A549 (cell line): ENCODE measurements at regions not wholly inside any gene's neighbourhood (a gene's known extent, or its start where the extent isn't known, plus 50 kb on each side); places are given as distances from the start of the nearest gene placed in this dataset.
"Not testable (repeated sequence)": the region's sequence is repeated elsewhere in the genome, so short reads cannot be mapped to it uniquely, and the experiment has no call there.

Source experiments
- ATAC-seq, 2 experiments: fragments of 200-7000 bp in 1 of 2; fragments of >200 bp in 1 of 2; cut with Nextera tagmentation in 1 of 2; cut with Tn5 transposase in 1 of 2; 3 replicates each; pipeline versions ENCODE4 v1.8.0 to v1.9.1; 2018 to 2020; ENCODE audit warnings: mild to moderate bottlenecking in 1 of 2, moderate library complexity in 1 of 2
- CTCF ChIA-PET: fragments of 300-600 bp; sonication (Branson Sonifier 250); formaldehyde crosslinking; extraction: SDS; loops from one replicate; lab custom pipeline; 2021; ENCODE audit warnings: antibody characterized with exemption, inconsistent platforms; lab: Yijun Ruan, JAX
- POLR2A ChIA-PET: fragments of 350-600 bp; formaldehyde crosslinking; extraction: SDS; loops from one replicate; lab custom pipeline; 2021; ENCODE audit warnings: antibody characterized with exemption, inconsistent platforms; lab: Yijun Ruan, JAX
- DNase-seq, 2 experiments: peaks; one replicate each; pipeline versions ENCODE4 v3.0.0 to v3.0.0-alpha.2; 2011 to 2016; ENCODE audit warnings: low read depth in 1 of 2, low spot score in 1 of 2
- FAIRE-seq: peaks from 2 replicates; lab custom pipeline; 2011; peaks lifted over from hg19 to GRCh38; lab: Jason Lieb, UNC
- H3K27ac ChIP-seq, 2 experiments: fragments of >200 bp; sonication (Bioruptor Twin); formaldehyde crosslinking; 3 replicates each; pipeline ENCODE4 v1.5.1; 2016 to 2017
- H3K4me1 ChIP-seq: fragments of >200 bp; sonication (Bioruptor Twin); formaldehyde crosslinking; 3 replicates; pipeline ENCODE4 v1.6.1; 2016
- H3K4me2 ChIP-seq: fragments of >200 bp; sonication (Bioruptor Twin); formaldehyde crosslinking; 3 replicates; pipeline ENCODE4 v1.6.1; 2016
- H3K4me3 ChIP-seq: fragments of >200 bp; sonication (Bioruptor Twin); formaldehyde crosslinking; 3 replicates; pipeline ENCODE4 v1.5.1; 2016
- H3K9me3 ChIP-seq: fragments of >200 bp; sonication (Bioruptor Twin); formaldehyde crosslinking; 3 replicates; pipeline ENCODE4 v1.6.1; 2016
- BHLHE40 ChIP-seq: IDR thresholded peaks from 2 replicates; pipeline ENCODE4 v1.6.1; 2012; ENCODE audit warnings: low read depth, low read length, inconsistent platforms
- CBX2 ChIP-seq: fragments of 200-600 bp; sonication (generic); IDR thresholded peaks from 2 replicates; pipeline ENCODE4 v1.6.1; 2016; ENCODE audit warnings: low read depth, mild to moderate bottlenecking, borderline replicate concordance
- CBX8 ChIP-seq: fragments of 200-600 bp; sonication (generic); IDR thresholded peaks from 2 replicates; pipeline ENCODE4 v1.6.1; 2016
- CHD2 ChIP-seq: fragments of 150-350 bp; IDR thresholded peaks from 2 replicates; pipeline ENCODE4 v1.6.1; 2014; ENCODE audit warnings: low read length; ENCODE audit not compliant: partially characterized antibody
- CHD4 ChIP-seq: fragments of 200-600 bp; sonication (generic); IDR thresholded peaks from 2 replicates; pipeline ENCODE4 v1.6.1; 2016; ENCODE audit warnings: antibody characterized with exemption, mild to moderate bottlenecking, borderline replicate concordance
- ESRRA ChIP-seq: fragments of 150-350 bp; IDR thresholded peaks from 2 replicates; pipeline ENCODE4 v1.6.1; 2014; ENCODE audit warnings: mild to moderate bottlenecking, low read length, borderline replicate concordance
- FOSB ChIP-seq: fragments of 250-450 bp; sonication (Bioruptor Pico); IDR thresholded peaks from 2 replicates; pipeline ENCODE4 v1.5.0; 2020; ENCODE audit warnings: mild to moderate bottlenecking, moderate library complexity
- FOSL2 ChIP-seq, 2 experiments: fragments of 450-650 bp in 1 of 2; fragments of >200 bp in 1 of 2; sonication (Bioruptor Twin) in 1 of 2; formaldehyde crosslinking; IDR thresholded peaks; 2 replicates each; pipeline versions ENCODE4 v1.5.0 to v1.6.1; 2016 to 2020; ENCODE audit warnings: mild to moderate bottlenecking in 1 of 2, moderate library complexity in 1 of 2
- FOXS1 ChIP-seq: fragments of 250-450 bp; sonication (Bioruptor Pico); IDR thresholded peaks from 2 replicates; pipeline ENCODE4 v1.5.0; 2020; ENCODE audit warnings: mild to moderate bottlenecking, moderate library complexity
- GATA3 ChIP-seq: IDR thresholded peaks from 2 replicates; pipeline ENCODE4 v1.6.1; 2012; ENCODE audit warnings: borderline replicate concordance
- HEYL ChIP-seq: fragments of 250-450 bp; sonication (Bioruptor Pico); IDR thresholded peaks from 2 replicates; pipeline ENCODE4 v1.8.0; 2021; ENCODE audit warnings: mild to moderate bottlenecking, moderate library complexity
- HOXB13 ChIP-seq: fragments of 250-450 bp; sonication (Bioruptor Pico); IDR thresholded peaks from 2 replicates; pipeline ENCODE4 v1.5.0; 2020; ENCODE audit warnings: low read depth, mild to moderate bottlenecking, moderate library complexity
- HOXB5 ChIP-seq: fragments of 250-450 bp; sonication (Bioruptor Pico); IDR thresholded peaks from 2 replicates; pipeline ENCODE4 v1.5.0; 2020; ENCODE audit warnings: mild to moderate bottlenecking, moderate library complexity
- JUN ChIP-seq, 2 experiments: fragments of >200 bp; sonication (Bioruptor Twin); formaldehyde crosslinking; IDR thresholded peaks; 2 replicates in 1 of 2; 3 replicates in 1 of 2; pipeline ENCODE4 v1.6.1; 2016 to 2017
- JUNB ChIP-seq: fragments of >200 bp; sonication (Bioruptor Twin); formaldehyde crosslinking; IDR thresholded peaks from 2 replicates; pipeline ENCODE4 v1.6.1; 2016
- MAFK ChIP-seq: fragments of 450-650 bp; IDR thresholded peaks from 2 replicates; pipeline ENCODE4 v1.6.1; 2014; ENCODE audit not compliant: partially characterized antibody
- MAZ ChIP-seq: fragments of 150-350 bp; IDR thresholded peaks from 2 replicates; pipeline ENCODE4 v1.6.1; 2014; ENCODE audit warnings: antibody characterized with exemption, low read depth, low read length, borderline replicate concordance
- NPAS2 ChIP-seq: fragments of 250-450 bp; sonication (Bioruptor Pico); IDR thresholded peaks from 2 replicates; pipeline ENCODE4 v1.8.0; 2022; ENCODE audit warnings: mild to moderate bottlenecking, moderate library complexity, borderline replicate concordance
- PHF8 ChIP-seq: fragments of 200-600 bp; sonication (generic); IDR thresholded peaks from 2 replicates; pipeline ENCODE4 v1.6.1; 2016; ENCODE audit warnings: low read depth, mild to moderate bottlenecking, antibody characterized with exemption, moderate library complexity, borderline replicate concordance
- POLR2AphosphoS2 ChIP-seq: conservative IDR thresholded peaks from 2 replicates; pipeline ENCODE4 v1.6.1; 2012; ENCODE audit warnings: low read length, improper control_type of control experiment, inconsistent platforms
- RFX5 ChIP-seq: fragments of 450-650 bp; IDR thresholded peaks from 2 replicates; pipeline ENCODE4 v1.7.1; 2014; ENCODE audit warnings: antibody characterized with exemption, mild to moderate bottlenecking, moderate library complexity
- SREBF2 ChIP-seq: fragments of 450-650 bp; IDR thresholded peaks from 2 replicates; pipeline ENCODE4 v1.6.1; 2014; ENCODE audit warnings: mild to moderate bottlenecking, moderate library complexity
- TP53 ChIP-seq: fragments of 250-450 bp; sonication (Bioruptor Pico); IDR thresholded peaks from 2 replicates; pipeline ENCODE4 v1.5.0; 2021; ENCODE audit warnings: mild to moderate bottlenecking, moderate library complexity
- ZNF302 ChIP-seq: fragments of 250-450 bp; sonication (Bioruptor Pico); IDR thresholded peaks from 2 replicates; pipeline ENCODE4 v1.9.0; 2021; ENCODE audit warnings: inconsistent platforms, mild to moderate bottlenecking, moderate library complexity
- WGBS: methylation state at CpG from one replicate; pipeline ENCODE4 v1.1.6; 2017; ENCODE audit errors: missing lambda C conversion rate; 5-methylcytosine and 5-hydroxymethylcytosine counted together
- TF ChIP-seq, protein P1 (sequence below): fragments of 150-350 bp; IDR thresholded peaks from 2 replicates; pipeline ENCODE4 v1.6.1; 2014; ENCODE audit warnings: low read depth, mild to moderate bottlenecking, low read length
- TF ChIP-seq, protein P2 (sequence below): IDR thresholded peaks from 2 replicates; pipeline ENCODE4 v1.6.1; 2012
- TF ChIP-seq, protein P3 (sequence below): fragments of >200 bp; sonication (Bioruptor Twin); formaldehyde crosslinking; IDR thresholded peaks from 3 replicates; pipeline ENCODE4 v1.6.1; 2016
- TF ChIP-seq, protein P4 (sequence below): fragments of >200 bp; sonication (Bioruptor Twin); formaldehyde crosslinking; IDR thresholded peaks from 3 replicates; pipeline ENCODE4 v1.5.1; 2016
- TF ChIP-seq, protein P5 (sequence below): IDR thresholded peaks from 2 replicates; pipeline ENCODE4 v1.6.1; 2012

DNA sequence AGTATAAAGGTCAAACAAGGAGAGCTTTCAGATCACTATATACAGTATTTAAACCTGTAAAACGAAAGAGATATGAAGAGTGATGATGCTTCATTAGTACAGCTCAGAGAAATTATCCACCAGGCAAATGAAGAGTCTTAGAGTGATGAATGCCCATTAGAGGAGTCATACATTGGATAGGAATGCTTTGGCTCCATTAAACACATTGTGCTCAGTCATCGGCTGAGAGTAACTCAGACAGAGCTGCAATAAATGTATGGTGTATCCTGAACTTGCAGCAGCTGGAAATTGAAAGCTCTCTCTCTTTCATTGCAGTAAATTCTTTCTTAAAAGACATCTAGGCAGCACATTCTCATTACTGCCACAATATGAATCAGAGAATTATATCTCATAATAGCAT is 340.8 kb upstream of the SPHKAP start:
- no peak for FAIRE-seq
- Histone ChIP-seq H3K9me3 (no peaks in the 10 kb centered on the region), H3K4me1 (no peaks in the 10 kb centered on the region), H3K27ac (no peak overlapping the region), H3K4me2 (no peak overlapping the region), H3K4me3 (no peak overlapping the region)
- DNase-seq = no peak
- no peak for ATAC-seq
- TF ChIP-seq SREBF2 (no peak), POLR2AphosphoS2 (no peak), MAFK (no peak)
- TF ChIP-seq, protein P1, sequence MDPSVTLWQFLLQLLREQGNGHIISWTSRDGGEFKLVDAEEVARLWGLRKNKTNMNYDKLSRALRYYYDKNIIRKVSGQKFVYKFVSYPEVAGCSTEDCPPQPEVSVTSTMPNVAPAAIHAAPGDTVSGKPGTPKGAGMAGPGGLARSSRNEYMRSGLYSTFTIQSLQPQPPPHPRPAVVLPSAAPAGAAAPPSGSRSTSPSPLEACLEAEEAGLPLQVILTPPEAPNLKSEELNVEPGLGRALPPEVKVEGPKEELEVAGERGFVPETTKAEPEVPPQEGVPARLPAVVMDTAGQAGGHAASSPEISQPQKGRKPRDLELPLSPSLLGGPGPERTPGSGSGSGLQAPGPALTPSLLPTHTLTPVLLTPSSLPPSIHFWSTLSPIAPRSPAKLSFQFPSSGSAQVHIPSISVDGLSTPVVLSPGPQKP = no peak
- ChIA-PET CTCF (no interaction called here), POLR2A (no interaction called here)
- WGBS = 2% methylated on average over 2 of the region's 2 CpGs

DNA sequence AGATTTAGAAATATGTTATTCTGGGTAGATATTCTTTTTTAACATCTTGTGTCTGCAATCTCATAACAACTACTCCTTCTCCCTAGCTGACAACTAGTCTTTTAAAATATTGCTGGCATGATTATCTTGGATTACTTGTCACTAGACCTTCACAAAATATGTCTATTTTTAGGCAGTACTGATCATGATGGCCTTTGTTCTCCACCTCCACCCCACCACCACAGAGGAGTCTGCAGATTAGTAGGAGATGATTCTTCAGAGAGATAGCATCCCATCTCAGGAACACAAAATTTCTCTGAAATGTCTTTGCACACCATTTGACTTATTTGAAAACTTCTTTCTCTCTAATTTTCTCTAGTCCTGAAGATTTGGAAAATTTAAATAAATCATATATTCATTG is 338.1 kb upstream of the SPHKAP start:
- Histone ChIP-seq H3K27ac (no peak overlapping the region), H3K4me1 (no peaks in the 10 kb centered on the region), H3K4me3 (no peak overlapping the region), H3K4me2 (no peak overlapping the region), H3K9me3 (no peaks in the 10 kb centered on the region)
- CTCF ChIA-PET = no interaction called here
- DNase-seq (no peak), ATAC-seq (no peak), FAIRE-seq (no peak)
- POLR2A ChIA-PET = no interaction called here
- TF ChIP-seq, protein P2, sequence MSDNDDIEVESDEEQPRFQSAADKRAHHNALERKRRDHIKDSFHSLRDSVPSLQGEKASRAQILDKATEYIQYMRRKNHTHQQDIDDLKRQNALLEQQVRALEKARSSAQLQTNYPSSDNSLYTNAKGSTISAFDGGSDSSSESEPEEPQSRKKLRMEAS = no peak
- TF ChIP-seq NPAS2 (no peak), HOXB13 (no peak), CHD4 (no peak), PHF8 (no peak), FOXS1 (no peak), ZNF302 (CRISPR knock-in tag) (no peak), ESRRA (no peak), MAZ (no peak), JUN (IDR thresholded peaks at IDR 0.05) (no peak), GATA3 (no peak), JUNB (no peak), CHD2 (no peak), HOXB5 (no peak), RFX5 (no peak), FOSL2 (IDR thresholded peaks at IDR 0.05) (no peak), FOSL2 (CRISPR knock-in tag; IDR thresholded peaks at IDR 0.05) (no peak)

DNA sequence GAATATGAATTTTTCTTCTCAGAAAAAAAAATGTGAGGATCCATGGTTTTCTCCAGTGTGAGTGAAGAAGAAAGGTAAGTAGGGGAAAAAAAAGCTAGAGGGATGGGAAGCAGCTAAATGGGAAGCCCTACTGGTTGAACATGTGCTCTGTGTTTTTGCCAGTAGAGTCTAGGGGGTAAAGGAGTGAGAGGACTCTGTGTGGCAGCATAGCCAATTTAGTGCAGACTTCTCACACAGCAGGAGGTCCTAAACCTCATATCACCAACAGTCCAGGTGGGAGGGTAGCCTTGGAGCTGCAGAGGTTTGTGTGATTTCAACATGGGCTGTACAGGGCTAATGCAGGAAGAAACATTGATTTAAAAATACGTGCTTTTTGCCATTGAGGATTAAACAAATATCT is 334.5 kb upstream of the SPHKAP start:
- 0% methylated on average over 1 of the region's 1 CpG for WGBS
- Histone ChIP-seq H3K4me3 (no peak overlapping the region), H3K27ac (no peak overlapping the region), H3K4me2 (no peak overlapping the region), H3K9me3 (no peaks in the 10 kb centered on the region), H3K4me1 (no peaks in the 10 kb centered on the region)
- TF ChIP-seq HOXB13 = no peak
- no peak for TF ChIP-seq HEYL (CRISPR knock-in tag)
- no peak for TF ChIP-seq CBX8
- no peak for TF ChIP-seq BHLHE40
- TF ChIP-seq FOXS1 = no peak
- TF ChIP-seq PHF8 = no peak
- no peak for TF ChIP-seq FOSB (CRISPR knock-in tag)
- TF ChIP-seq, protein P3, sequence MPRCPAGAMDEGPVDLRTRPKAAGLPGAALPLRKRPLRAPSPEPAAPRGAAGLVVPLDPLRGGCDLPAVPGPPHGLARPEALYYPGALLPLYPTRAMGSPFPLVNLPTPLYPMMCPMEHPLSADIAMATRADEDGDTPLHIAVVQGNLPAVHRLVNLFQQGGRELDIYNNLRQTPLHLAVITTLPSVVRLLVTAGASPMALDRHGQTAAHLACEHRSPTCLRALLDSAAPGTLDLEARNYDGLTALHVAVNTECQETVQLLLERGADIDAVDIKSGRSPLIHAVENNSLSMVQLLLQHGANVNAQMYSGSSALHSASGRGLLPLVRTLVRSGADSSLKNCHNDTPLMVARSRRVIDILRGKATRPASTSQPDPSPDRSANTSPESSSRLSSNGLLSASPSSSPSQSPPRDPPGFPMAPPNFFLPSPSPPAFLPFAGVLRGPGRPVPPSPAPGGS = no peak
- TF ChIP-seq POLR2AphosphoS2 = no peak
- no peak for TF ChIP-seq GATA3
- TF ChIP-seq, protein P4, sequence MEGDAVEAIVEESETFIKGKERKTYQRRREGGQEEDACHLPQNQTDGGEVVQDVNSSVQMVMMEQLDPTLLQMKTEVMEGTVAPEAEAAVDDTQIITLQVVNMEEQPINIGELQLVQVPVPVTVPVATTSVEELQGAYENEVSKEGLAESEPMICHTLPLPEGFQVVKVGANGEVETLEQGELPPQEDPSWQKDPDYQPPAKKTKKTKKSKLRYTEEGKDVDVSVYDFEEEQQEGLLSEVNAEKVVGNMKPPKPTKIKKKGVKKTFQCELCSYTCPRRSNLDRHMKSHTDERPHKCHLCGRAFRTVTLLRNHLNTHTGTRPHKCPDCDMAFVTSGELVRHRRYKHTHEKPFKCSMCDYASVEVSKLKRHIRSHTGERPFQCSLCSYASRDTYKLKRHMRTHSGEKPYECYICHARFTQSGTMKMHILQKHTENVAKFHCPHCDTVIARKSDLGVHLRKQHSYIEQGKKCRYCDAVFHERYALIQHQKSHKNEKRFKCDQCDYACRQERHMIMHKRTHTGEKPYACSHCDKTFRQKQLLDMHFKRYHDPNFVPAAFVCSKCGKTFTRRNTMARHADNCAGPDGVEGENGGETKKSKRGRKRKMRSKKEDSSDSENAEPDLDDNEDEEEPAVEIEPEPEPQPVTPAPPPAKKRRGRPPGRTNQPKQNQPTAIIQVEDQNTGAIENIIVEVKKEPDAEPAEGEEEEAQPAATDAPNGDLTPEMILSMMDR = no peak
- TF ChIP-seq CBX2 = no peak
- TF ChIP-seq JUNB = no peak
- TF ChIP-seq TP53 (CRISPR knock-in tag) = no peak
- TF ChIP-seq, protein P5, sequence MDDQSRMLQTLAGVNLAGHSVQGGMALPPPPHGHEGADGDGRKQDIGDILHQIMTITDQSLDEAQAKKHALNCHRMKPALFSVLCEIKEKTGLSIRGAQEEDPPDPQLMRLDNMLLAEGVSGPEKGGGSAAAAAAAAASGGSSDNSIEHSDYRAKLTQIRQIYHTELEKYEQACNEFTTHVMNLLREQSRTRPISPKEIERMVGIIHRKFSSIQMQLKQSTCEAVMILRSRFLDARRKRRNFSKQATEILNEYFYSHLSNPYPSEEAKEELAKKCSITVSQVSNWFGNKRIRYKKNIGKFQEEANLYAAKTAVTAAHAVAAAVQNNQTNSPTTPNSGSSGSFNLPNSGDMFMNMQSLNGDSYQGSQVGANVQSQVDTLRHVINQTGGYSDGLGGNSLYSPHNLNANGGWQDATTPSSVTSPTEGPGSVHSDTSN = no peak
- CTCF ChIA-PET = interaction anchor here (0.9 kb wide), 1 partner anchor 15 kb away, joined by 3 read pairs; no protein-coding TSS in a partner anchor
- FAIRE-seq (no peak), ATAC-seq (no peak), DNase-seq (no peak)
- POLR2A ChIA-PET = no interaction called here

DNA sequence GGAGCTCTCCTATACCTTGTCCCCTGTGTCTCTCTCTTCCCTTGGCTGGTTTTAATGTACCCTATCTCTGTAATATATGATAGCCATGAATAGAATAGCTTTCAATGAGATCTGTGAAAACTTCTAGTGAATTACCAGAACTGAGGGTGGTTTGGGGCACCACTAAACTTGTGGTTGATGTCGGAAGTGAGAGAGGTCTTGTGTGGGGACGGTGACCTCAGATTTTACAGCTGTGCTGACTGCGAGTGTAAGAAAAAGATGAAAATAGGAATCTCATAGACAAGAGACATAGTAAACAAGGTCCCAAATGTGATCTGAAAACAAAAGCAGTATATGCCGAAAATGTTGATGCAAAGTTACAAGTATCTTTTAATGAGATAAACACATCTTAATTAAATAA is 332.0 kb upstream of the SPHKAP start:
- H3K9me3 ChIP-seq, DNase-seq, CTCF ChIA-PET, H3K4me1 ChIP-seq, FAIRE-seq, H3K4me2 ChIP-seq, H3K27ac ChIP-seq, POLR2A ChIA-PET, ATAC-seq, H3K4me3 ChIP-seq: not testable (repeated sequence)
- 31% methylated on average over 4 of the region's 4 CpGs for WGBS
